ENCODE measurements at regions not wholly inside any gene's neighbourhood (a gene's known extent, or its start where the extent isn't known, plus 50 kb on each side); places are given as distances from the start of the nearest gene placed in this dataset.
"Not testable (repeated sequence)": the region's sequence is repeated elsewhere in the genome, so short reads cannot be mapped to it uniquely, and the experiment has no call there.

- H3K27me3 ChIP-seq = no peaks in the 10 kb centered on the region
- TF ChIP-seq CTCF (IDR thresholded peaks at IDR 0.05) = no peak
These were observed 93.0 kb upstream of the PRKG2 start for GRCh38 chr4:81307991-81308390.

GRCh38 chr4:81304871-81305270, 89.8 kb upstream of the PRKG2 start:
- DNase-seq (no peak), ATAC-seq (no peak)
- H3K36me3 ChIP-seq = no peaks in the 10 kb centered on the region
- H3K27ac ChIP-seq = no peak overlapping the region
- intact Hi-C loops (cut with DNase I) = no loop called here
- TF ChIP-seq CTCF (IDR thresholded peaks at IDR 0.05) = no peak
- H3K4me3 ChIP-seq = no peak overlapping the region
- H3K27me3 ChIP-seq = no peaks in the 10 kb centered on the region
- no peaks in the 10 kb centered on the region for H3K4me1 ChIP-seq
- H3K9me3 ChIP-seq = no peaks in the 10 kb centered on the region

More at GRCh38 chr4:81307991-81308390, 93.0 kb upstream of the PRKG2 start:
- H3K9me3 ChIP-seq = peaks cover 0 to 2% of the 10 kb centered on the region in 2 donors
- H3K4me1 ChIP-seq = no peaks in the 10 kb centered on the region
- intact Hi-C loops (cut with DNase I) = no loop called here
- H3K36me3 ChIP-seq = no peaks in the 10 kb centered on the region
- ATAC-seq (no peak), DNase-seq (no peak)
- H3K27ac ChIP-seq = no peak overlapping the region
- H3K4me3 ChIP-seq = no peak overlapping the region

GRCh38 chr4:81300352-81300751, 85.3 kb upstream of the PRKG2 start:
- H3K4me3 ChIP-seq; H3K27ac ChIP-seq; H3K36me3 ChIP-seq; H3K27me3 ChIP-seq; ATAC-seq; DNase-seq; H3K4me1 ChIP-seq; intact Hi-C loops (cut with DNase I): not testable (repeated sequence)
- peaks cover 0 to 13% of the 10 kb centered on the region in 2 donors for H3K9me3 ChIP-seq

- H3K36me3 ChIP-seq = no peaks in the 10 kb centered on the region
- H3K27me3 ChIP-seq = no peaks in the 10 kb centered on the region
- H3K4me1 ChIP-seq = no peaks in the 10 kb centered on the region
- H3K9me3 ChIP-seq = no peaks in the 10 kb centered on the region
- no peak for DNase-seq
- no peak overlapping the region for H3K4me3 ChIP-seq
- ATAC-seq = no peak
- intact Hi-C loops (cut with DNase I) = no loop called here
- TF ChIP-seq CTCF (IDR thresholded peaks at IDR 0.05) = no peak
- H3K27ac ChIP-seq = no peak overlapping the region
These were observed 75.8 kb upstream of the PRKG2 start for GRCh38 chr4:81290813-81291212.

- DNase-seq (no peak), ATAC-seq (no peak)
- H3K9me3 ChIP-seq = no peaks in the 10 kb centered on the region
- H3K36me3 ChIP-seq = no peaks in the 10 kb centered on the region
- H3K27ac ChIP-seq = no peak overlapping the region
- intact Hi-C loops (cut with DNase I) = no loop called here
- H3K4me1 ChIP-seq = no peaks in the 10 kb centered on the region
- no peak for TF ChIP-seq CTCF (IDR thresholded peaks at IDR 0.05)
- H3K27me3 ChIP-seq = no peaks in the 10 kb centered on the region
- H3K4me3 ChIP-seq = no peak overlapping the region
These were observed 72.1 kb upstream of the PRKG2 start for GRCh38 chr4:81287101-81287500.

- no peaks in the 10 kb centered on the region for H3K27me3 ChIP-seq
- no peak overlapping the region for H3K4me3 ChIP-seq
- H3K4me1 ChIP-seq = no peaks in the 10 kb centered on the region
- ATAC-seq (no peak), DNase-seq (no peak)
- H3K9me3 ChIP-seq = no peaks in the 10 kb centered on the region
- no peaks in the 10 kb centered on the region for H3K36me3 ChIP-seq
- intact Hi-C loops (cut with DNase I) = no loop called here
- H3K27ac ChIP-seq = no peak overlapping the region
- no peak for TF ChIP-seq CTCF (IDR thresholded peaks at IDR 0.05)
These were observed 67.1 kb upstream of the PRKG2 start for GRCh38 chr4:81282131-81282530.

Data from left lung (tissue), 4 donors.